ENCODE measurements at regions not wholly inside any gene's neighbourhood (a gene's known extent, or its start where the extent isn't known, plus 50 kb on each side); places are given as distances from the start of the nearest gene placed in this dataset.

DNA sequence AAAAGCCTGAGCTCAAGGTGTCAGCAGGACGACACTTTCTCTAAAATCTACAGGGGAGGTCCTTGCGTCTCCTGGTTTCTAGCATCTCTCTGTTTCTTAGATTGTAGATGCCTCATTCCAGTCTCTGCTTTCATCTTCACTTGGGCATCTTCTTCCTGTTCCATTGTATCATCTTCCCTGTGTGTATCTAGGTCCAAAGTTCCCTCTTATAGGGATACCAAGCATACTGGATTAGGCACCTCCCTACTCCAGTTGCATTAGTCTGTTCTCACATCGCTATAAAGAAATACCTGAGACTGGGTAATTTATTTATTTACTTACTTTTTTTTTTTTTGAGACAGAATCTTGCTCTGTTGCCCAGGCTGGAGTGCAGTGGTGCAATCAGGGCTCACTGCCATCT is 91.3 kb upstream of the ABCC4 start:
- no peak overlapping the region for H3K27ac Mint-ChIP-seq
- Histone ChIP-seq H4K20me1 (ENCODE audit: control insufficient read depth, insufficient read depth, insufficient read length) (no peaks in the 10 kb centered on the region), H3K18ac (ENCODE audit: insufficient read length, low read depth, low read length) (no peak overlapping the region), H3K79me1 (ENCODE audit: insufficient read depth, low read depth, low read length, poor library complexity, severe bottlenecking) (no peaks in the 10 kb centered on the region), H2BK5ac (ENCODE audit: insufficient read length, low read length) (no peak overlapping the region), H4K91ac (ENCODE audit: insufficient read length, low read depth, low read length) (no peak overlapping the region), H3T11ph (ENCODE audit: low read length) (no peak overlapping the region), H2BK120ac (ENCODE audit: low read depth, low read length, poor library complexity, severe bottlenecking) (no peak overlapping the region), H3K9ac (ENCODE audit: extremely low read depth, insufficient read length, low read length) (no peak overlapping the region), H3K79me2 (ENCODE audit: insufficient read depth, low read length) (no peaks in the 10 kb centered on the region), H2BK15ac (ENCODE audit: low read depth, low read length) (no peak overlapping the region), H3K23me2 (ENCODE audit: insufficient read length, low read depth, low read length, poor library complexity, severe bottlenecking) (no peaks in the 10 kb centered on the region), H2BK20ac (ENCODE audit: low read depth, low read length, poor library complexity, severe bottlenecking) (no peak overlapping the region), H3K23ac (ENCODE audit: insufficient read length, low read depth, low read length) (no peak overlapping the region), H4K5ac (ENCODE audit: insufficient read length, low read depth, low read length) (no peak overlapping the region), H3K27me3 (ENCODE audit: insufficient read depth, low read length) (no peaks in the 10 kb centered on the region), H2AK5ac (ENCODE audit: insufficient read length, low read length) (no peak overlapping the region), H3K4ac (ENCODE audit: low read depth, low read length) (no peak overlapping the region), H3K27ac (ENCODE audit: insufficient read length, low read depth, low read length) (no peak overlapping the region), H3K4me1 (ENCODE audit: insufficient read depth, low read length) (no peaks in the 10 kb centered on the region), H2BK12ac (ENCODE audit: insufficient read length, low read depth, low read length) (no peak overlapping the region), H2AFZ (ENCODE audit: low read length) (no peak overlapping the region), H3K4me2 (ENCODE audit: insufficient read depth, insufficient read length, low read length) (no peak overlapping the region), H3K14ac (ENCODE audit: insufficient read depth, low read length) (no peak overlapping the region), H3K56ac (ENCODE audit: insufficient read length, low read depth, low read length) (no peak overlapping the region), H3K9me3 (ENCODE audit: control insufficient read depth, low read depth, low read length) (no peaks in the 10 kb centered on the region), H4K8ac (replicated peaks; ENCODE audit: insufficient read length, low read depth, low read length) (no peak overlapping the region)
- H3K27me3 Mint-ChIP-seq (ENCODE audit: low read depth) = peaks cover 7% of the 10 kb centered on the region
- H3K9me3 Mint-ChIP-seq = no peaks in the 10 kb centered on the region
- no CpG with 5 or more reads among the region's 3 CpGs for WGBS (ENCODE audit: extremely low coverage, insufficient read length, low lambda C conversion rate)
- TF ChIP-seq, protein P1, sequence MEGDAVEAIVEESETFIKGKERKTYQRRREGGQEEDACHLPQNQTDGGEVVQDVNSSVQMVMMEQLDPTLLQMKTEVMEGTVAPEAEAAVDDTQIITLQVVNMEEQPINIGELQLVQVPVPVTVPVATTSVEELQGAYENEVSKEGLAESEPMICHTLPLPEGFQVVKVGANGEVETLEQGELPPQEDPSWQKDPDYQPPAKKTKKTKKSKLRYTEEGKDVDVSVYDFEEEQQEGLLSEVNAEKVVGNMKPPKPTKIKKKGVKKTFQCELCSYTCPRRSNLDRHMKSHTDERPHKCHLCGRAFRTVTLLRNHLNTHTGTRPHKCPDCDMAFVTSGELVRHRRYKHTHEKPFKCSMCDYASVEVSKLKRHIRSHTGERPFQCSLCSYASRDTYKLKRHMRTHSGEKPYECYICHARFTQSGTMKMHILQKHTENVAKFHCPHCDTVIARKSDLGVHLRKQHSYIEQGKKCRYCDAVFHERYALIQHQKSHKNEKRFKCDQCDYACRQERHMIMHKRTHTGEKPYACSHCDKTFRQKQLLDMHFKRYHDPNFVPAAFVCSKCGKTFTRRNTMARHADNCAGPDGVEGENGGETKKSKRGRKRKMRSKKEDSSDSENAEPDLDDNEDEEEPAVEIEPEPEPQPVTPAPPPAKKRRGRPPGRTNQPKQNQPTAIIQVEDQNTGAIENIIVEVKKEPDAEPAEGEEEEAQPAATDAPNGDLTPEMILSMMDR (conservative IDR thresholded peaks at IDR 0.05) = no peak
- no peak overlapping the region for H3K4me3 Mint-ChIP-seq
- H3K36me3 Mint-ChIP-seq (ENCODE audit: insufficient read depth in 1 of 3, low read depth in 3 of 3) = no peaks in the 10 kb centered on the region
- no peak for DNase-seq
- no peaks in the 10 kb centered on the region for H3K4me1 Mint-ChIP-seq

Data from H9 (cell line).